ENCODE measurements at regions not wholly inside any gene's neighbourhood (a gene's known extent, or its start where the extent isn't known, plus 50 kb on each side); places are given as distances from the start of the nearest gene placed in this dataset.

- DNase-seq (ENCODE audit: low read depth) = no peak
- TF ChIP-seq, protein P1, sequence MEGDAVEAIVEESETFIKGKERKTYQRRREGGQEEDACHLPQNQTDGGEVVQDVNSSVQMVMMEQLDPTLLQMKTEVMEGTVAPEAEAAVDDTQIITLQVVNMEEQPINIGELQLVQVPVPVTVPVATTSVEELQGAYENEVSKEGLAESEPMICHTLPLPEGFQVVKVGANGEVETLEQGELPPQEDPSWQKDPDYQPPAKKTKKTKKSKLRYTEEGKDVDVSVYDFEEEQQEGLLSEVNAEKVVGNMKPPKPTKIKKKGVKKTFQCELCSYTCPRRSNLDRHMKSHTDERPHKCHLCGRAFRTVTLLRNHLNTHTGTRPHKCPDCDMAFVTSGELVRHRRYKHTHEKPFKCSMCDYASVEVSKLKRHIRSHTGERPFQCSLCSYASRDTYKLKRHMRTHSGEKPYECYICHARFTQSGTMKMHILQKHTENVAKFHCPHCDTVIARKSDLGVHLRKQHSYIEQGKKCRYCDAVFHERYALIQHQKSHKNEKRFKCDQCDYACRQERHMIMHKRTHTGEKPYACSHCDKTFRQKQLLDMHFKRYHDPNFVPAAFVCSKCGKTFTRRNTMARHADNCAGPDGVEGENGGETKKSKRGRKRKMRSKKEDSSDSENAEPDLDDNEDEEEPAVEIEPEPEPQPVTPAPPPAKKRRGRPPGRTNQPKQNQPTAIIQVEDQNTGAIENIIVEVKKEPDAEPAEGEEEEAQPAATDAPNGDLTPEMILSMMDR (IDR thresholded peaks at IDR 0.05; ENCODE audit: low read length, missing control alignments) = no peak
- H3K4me3 ChIP-seq (replicated peaks; ENCODE audit: low read depth, low read length) = no peak overlapping the region
These were observed 69.0 kb upstream of the TAF1B start for GRCh38 chr2:9774266-9774665.

- TF ChIP-seq, protein P1 (IDR thresholded peaks at IDR 0.05; ENCODE audit: low read length, missing control alignments) = no peak
- DNase-seq (ENCODE audit: low read depth) = no peak
- H3K4me3 ChIP-seq (replicated peaks; ENCODE audit: low read depth, low read length) = no peak overlapping the region
These were observed 67.9 kb upstream of the TAF1B start for GRCh38 chr2:9775351-9775750.

- TF ChIP-seq, protein P1 (IDR thresholded peaks at IDR 0.05; ENCODE audit: low read length, missing control alignments) = no peak
- no peak overlapping the region for H3K4me3 ChIP-seq (replicated peaks; ENCODE audit: low read depth, low read length)
- DNase-seq (ENCODE audit: low read depth) = no peak
These were observed 67.1 kb upstream of the TAF1B start for GRCh38 chr2:9775999-9776712.

DNA sequence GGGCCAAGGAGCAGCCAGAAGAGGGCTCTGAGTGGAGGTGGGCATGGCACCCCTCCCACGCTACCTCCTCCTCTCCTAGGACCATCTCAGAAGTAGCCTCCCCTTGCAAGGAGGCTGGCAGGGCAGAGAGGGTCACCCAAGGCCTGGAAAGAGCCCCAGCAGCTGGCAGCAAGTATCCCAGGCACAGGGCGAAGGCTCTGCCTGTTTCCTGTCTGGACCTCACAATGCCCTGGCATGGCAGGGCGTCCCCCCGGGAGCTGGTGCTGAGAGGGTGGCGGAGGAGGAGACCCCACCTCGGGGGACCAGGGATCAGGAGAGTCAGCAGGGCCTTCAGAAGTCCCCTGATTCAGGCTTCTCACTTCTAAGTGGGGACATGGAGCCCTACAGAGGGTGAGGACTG is 66.2 kb upstream of the TAF1B start:
- TF ChIP-seq, protein P1 (IDR thresholded peaks at IDR 0.05; ENCODE audit: low read length, missing control alignments) = no peak
- no peak for DNase-seq (ENCODE audit: low read depth)
- no peak overlapping the region for H3K4me3 ChIP-seq (replicated peaks; ENCODE audit: low read depth, low read length)

- no peak for DNase-seq (ENCODE audit: low read depth)
- TF ChIP-seq, protein P1 (IDR thresholded peaks at IDR 0.05; ENCODE audit: low read length, missing control alignments) = peak; percentile 36
These were observed 65.3 kb upstream of the TAF1B start for GRCh38 chr2:9778012-9778411.

DNA sequence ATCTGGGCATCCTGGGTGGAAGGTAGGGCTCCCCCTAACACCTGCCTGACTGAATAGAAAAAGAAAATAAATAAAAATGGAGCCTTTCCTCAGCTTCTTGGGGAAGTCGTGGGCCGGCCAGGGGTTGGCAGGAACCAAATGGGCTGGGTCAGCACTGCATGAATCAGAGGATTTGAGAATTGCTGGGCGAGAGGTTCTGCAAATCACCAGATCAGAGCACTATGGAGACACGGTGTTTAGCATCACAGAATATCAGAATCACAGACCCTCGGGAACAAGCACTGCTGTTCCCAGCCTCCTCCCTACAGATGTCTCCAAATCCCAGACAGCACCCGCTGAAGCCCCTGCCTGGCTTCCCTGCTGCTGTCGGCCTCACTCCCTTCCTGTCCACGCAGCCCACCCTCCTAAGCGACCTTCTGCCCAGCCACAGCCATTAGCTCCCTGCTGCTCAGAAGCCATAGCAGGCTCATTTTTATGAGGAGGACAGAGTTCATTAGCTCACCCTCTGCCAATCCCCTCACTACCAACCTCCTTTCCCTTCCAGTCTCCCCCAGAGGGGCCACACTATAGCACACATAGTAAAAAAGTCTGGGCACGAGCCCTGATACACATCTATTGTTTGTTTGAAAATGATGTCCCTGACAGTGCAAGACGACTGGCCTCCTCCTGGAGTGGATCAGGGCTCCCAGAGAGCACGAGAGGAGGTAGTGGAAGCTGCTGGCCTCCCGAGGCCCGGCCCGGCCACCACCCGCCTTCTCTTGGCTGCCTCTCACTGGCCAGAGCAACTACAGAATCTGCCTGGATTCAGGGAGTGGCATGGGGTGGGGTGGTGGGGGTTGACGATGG is 64.6 kb upstream of the TAF1B start:
- DNase-seq (ENCODE audit: low read depth) = no peak
- TF ChIP-seq, protein P1 (IDR thresholded peaks at IDR 0.05; ENCODE audit: low read length, missing control alignments) = no peak
- H3K4me3 ChIP-seq (replicated peaks; ENCODE audit: low read depth, low read length) = no peak overlapping the region

More at GRCh38 chr2:9778012-9778411, 65.3 kb upstream of the TAF1B start:
- no peak overlapping the region for H3K4me3 ChIP-seq (replicated peaks; ENCODE audit: low read depth, low read length)

Measured in fibroblast of pulmonary artery (primary cell).